Ureter (tissue), 1 donor: ENCODE measurements at regions not wholly inside any gene's neighbourhood (a gene's known extent, or its start where the extent isn't known, plus 50 kb on each side); places are given as distances from the start of the nearest gene placed in this dataset.
"Not testable (repeated sequence)": the region's sequence is repeated elsewhere in the genome, so short reads cannot be mapped to it uniquely, and the experiment has no call there.

ENCODE experiments used
- DNase-seq: peaks from one replicate; pipeline ENCODE4 v3.0.0-alpha.2; 2020; ENCODE audit warnings: low spot score
- donor health status: DM: yes; HTN: yes; CAD: no.

DNA sequence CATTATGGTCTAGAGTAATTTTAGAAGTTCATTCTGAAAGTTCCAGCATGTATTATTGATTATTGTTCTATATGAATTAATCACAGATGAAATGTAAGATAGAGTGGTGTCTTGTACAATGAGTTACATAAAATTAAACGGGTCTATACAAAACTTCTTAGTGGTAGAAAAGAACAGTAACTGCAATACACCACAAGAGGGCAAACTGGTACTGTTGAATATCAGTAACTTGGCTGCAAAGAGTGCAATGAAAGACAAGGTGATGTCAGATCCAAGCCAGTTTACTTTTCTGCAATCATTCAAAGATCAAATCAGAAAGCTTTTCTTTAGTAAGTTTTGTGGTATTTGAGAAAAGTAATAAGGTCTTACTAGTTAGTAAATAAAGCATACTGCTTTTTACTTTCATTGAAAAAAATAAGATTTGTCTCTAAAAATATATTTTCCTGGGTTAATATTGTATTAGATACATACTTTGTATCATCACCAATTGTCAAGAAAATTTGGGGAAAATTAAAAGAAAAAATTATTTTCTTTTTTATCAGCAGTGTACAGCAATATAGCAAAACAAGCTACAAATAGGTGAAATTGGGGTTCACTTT is 66.4 kb upstream of the BTG3 start:
- no peak for DNase-seq

DNA sequence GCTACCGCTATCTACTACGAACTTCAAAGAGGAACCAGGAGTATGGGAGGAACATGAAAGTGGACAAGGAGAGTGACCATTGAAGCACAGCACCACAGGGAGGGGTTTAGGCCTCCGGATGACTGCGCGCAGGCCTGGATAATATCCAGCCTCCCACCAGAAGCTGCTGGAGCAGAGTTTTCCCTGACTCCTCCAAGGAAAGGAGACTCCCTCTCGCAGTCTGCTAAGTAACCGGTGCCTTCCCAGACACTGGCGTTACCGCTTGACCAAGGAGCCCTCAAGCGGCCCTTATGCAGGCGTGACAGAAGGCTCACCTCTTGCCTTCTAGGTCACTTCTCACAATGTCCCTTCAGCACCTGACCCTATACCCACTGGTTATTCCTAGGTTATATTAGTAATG is 64.2 kb upstream of the BTG3 start:
- not testable (repeated sequence) for DNase-seq

DNA sequence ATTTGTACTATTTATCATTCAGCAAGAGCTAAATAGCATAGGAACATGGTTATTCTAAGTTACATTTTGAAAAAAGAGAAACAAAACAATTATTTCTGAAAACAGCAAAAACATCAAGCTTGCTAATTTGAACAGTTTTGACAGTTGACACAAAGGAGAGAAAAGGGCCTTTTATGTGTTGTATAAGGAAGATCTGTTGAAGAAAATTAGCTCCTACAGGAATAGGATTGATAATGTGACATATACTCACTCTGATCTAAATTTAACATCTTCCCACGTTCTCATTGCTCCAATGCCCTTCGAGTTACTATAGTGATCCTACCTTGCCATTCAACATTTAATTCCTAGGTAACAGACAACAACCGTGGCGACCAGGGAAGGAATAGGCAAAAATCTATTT is 61.4 kb upstream of the BTG3 start:
- no peak for DNase-seq

DNA sequence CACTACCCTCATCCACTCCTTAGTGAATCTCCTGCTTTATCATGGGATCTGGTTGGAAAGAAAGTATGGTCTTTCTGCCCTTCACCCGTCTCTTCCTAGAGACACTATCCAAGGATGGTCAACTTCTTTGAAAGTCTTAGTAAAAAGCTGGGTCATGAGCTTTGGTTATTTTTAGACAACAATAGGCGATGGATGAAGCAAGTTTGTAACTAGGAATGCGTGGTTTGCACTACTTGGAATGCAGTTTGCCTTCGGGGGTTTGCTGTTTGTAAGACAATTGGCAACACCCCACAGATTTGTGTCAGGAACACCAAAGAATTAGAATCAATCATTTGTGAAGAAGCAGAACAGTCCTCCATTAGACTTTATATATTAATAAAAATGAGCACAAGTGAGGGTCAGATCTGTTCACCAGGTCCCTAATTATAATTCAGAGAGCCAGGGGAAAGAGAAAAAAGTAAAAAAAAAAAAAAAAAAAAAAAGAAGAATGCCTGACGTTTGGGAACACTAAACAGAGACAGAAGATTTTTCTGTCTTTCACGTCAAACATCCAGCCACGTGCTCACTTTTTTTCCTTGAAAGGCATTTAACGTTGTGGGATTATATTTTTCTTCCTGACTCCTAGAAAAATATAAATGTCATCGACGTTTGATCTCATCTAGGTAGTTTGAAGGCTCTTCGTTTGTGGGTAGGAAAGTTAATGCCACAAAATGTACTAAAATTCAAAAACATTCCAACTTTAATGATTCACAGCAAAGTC is 60.7 kb upstream of the BTG3 start:
- DNase-seq, result no peak

DNA sequence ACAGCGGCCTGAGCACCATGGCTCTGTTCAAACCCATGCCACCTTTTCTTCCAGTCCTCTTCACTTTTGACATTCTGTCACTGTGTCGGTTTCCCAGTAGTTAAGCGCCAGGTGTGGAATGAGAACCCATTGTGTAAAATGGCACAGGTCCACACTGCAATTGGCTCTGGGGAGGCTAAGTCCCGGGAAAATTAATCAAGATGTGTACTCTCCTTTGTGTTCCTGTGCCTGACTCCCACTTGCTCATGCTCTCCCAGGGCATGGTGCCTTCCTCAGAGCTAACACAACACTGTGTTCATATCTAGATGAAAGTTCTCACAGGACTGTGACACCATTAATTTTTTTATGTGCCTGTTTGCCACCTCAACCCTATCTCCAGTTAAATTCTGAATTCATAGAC is 59.0 kb upstream of the BTG3 start:
- no peak for DNase-seq

DNA sequence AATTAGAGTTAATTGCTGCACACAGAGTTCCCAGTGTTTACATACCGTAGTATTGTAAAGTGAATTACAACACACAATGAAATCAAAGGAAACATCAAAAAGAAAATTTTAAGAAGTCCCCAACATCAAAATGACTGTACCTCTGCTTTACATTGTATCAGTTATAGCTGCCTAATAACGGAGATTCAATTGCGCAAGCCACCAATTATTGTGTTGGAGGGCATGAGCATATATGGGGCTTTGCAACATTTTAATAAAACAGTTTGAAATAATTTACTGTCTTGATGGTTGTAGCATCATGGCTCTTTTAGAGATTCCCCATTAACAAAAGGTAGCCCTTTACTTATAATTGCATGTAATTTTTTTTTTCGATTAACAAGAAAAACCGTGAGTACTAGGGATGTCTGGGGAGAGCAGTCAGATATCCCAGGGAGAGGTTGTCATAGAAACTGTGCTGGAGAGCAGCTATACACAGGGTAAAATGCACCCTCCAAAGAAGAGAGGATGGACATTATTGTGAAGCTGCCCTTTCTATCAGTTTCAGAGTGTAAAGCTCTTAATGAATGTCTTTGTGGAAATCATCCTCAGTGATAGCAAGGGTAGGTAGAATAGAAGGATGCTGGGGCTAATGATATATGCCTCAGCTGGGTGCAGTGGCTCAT is 55.9 kb upstream of the BTG3 start:
- no peak for DNase-seq

DNA sequence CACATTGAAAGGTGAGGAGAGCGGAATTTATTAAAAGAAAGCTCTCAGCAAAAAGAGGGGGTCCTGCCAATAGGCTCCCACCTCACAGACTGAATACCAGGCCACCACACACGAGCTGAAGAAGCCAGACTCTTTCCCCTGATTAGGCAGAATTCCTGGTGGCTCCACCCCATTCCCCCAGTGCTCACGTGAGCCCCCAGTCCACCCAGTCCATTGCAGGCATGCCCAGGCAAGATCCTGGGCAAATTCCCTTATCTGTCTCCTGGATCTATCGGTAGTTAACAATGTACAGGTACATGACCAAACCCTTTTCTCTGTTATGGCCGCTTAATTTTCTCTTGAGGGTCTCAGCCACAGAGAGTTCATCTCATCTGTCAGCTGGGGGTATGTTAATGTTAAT is 54.6 kb upstream of the BTG3 start:
- DNase-seq, result no peak
